H1 (cell line): ENCODE measurements at regions not wholly inside any gene's neighbourhood (a gene's known extent, or its start where the extent isn't known, plus 50 kb on each side); places are given as distances from the start of the nearest gene placed in this dataset.

Experiments
- CTCF ChIA-PET: fragments of 300-600 bp; sonication (Branson Sonifier 250); formaldehyde crosslinking; loops from one replicate; lab custom pipeline; 2021; ENCODE audit not compliant: partially characterized antibody; lab: Charles Lee
- POLR2A ChIA-PET: fragments of 300-600 bp; sonication (Branson Sonifier 250); formaldehyde crosslinking; loops from one replicate; lab custom pipeline; 2021; ENCODE audit warnings: inconsistent platforms; ENCODE audit not compliant: partially characterized antibody; lab: Charles Lee
- DNase-seq, 2 experiments: peaks; one replicate each; pipeline versions ENCODE4 v3.0.0 to v3.0.0-alpha.2; 2010 to 2022; ENCODE audit warnings: low spot score in 2 of 2, low read depth in 1 of 2, mixed read lengths in 1 of 2
- FAIRE-seq: peaks from 2 replicates; lab custom pipeline; 2011; peaks lifted over from hg19 to GRCh38; lab: Jason Lieb, UNC
- H2AFZ ChIP-seq: 2 replicates; pipeline ENCODE4 v1.8.1; 2012; ENCODE audit warnings: low read length, inconsistent platforms
- H2AK5ac ChIP-seq: 2 replicates; pipeline ENCODE4 v1.6.1; 2013; ENCODE audit warnings: low read depth, low read length
- H2BK120ac ChIP-seq: replicated peaks from 2 replicates; pipeline ENCODE3; 2013; ENCODE audit warnings: low read depth, low read length, inconsistent platforms
- H2BK12ac ChIP-seq: 2 replicates; pipeline ENCODE4 v1.6.1; 2013; ENCODE audit warnings: low read depth, low read length
- H2BK15ac ChIP-seq: 2 replicates; pipeline ENCODE4 v1.6.1; 2013; ENCODE audit warnings: low read length
- H2BK20ac ChIP-seq: 2 replicates; pipeline ENCODE4 v1.6.1; 2013; ENCODE audit warnings: low read length
- H2BK5ac ChIP-seq: 2 replicates; pipeline ENCODE4 v1.6.1; 2013; ENCODE audit warnings: low read depth, low read length
- H3K14ac ChIP-seq: 2 replicates; pipeline ENCODE4 v1.6.1; 2013; ENCODE audit warnings: inconsistent platforms; ENCODE audit not compliant: insufficient read length
- H3K18ac ChIP-seq: 2 replicates; pipeline ENCODE4 v1.6.1; 2013; ENCODE audit warnings: low read length; ENCODE audit errors: extremely low read depth
- H3K23ac ChIP-seq: 2 replicates; pipeline ENCODE4 v1.6.1; 2013; ENCODE audit warnings: inconsistent platforms; ENCODE audit not compliant: insufficient read length
- H3K23me2 ChIP-seq: 2 replicates; pipeline ENCODE4 v1.6.1; 2013; ENCODE audit warnings: low read depth, low read length
- H3K27ac ChIP-seq: 2 replicates; pipeline ENCODE4 v1.6.1; 2011; ENCODE audit warnings: low read depth, low read length, inconsistent platforms
- H3K27me3 ChIP-seq, 4 experiments: replicated peaks in 1 of 4; 1 replicate in 1 of 4; 2 replicates in 3 of 4; pipeline versions ENCODE4 v1.6.1 to v1.8.1; 2011 to 2013; ENCODE audit warnings: low read length in 3 of 4, mild to moderate bottlenecking in 3 of 4, inconsistent platforms in 2 of 4, mixed read lengths in 2 of 4, moderate library complexity in 1 of 4; ENCODE audit not compliant: control insufficient read depth in 3 of 4, insufficient read depth in 3 of 4; ENCODE audit errors: extremely low read depth in 1 of 4
- H3K36me3 ChIP-seq, 4 experiments: 2 replicates each; pipeline versions ENCODE4 v1.6.1 to v1.8.1; 2011 to 2013; ENCODE audit warnings: mild to moderate bottlenecking in 4 of 4, low read length in 3 of 4, moderate library complexity in 2 of 4, control low read depth in 1 of 4, inconsistent platforms in 1 of 4; ENCODE audit not compliant: insufficient read depth in 4 of 4, control insufficient read depth in 2 of 4
- H3K4ac ChIP-seq: replicated peaks from 2 replicates; pipeline ENCODE3; 2013; ENCODE audit warnings: low read length, low read depth, mixed read lengths, inconsistent platforms; ENCODE audit not compliant: insufficient read length
- H3K4me1 ChIP-seq, 4 experiments: replicated peaks in 1 of 4; 1 replicate in 1 of 4; 2 replicates in 3 of 4; pipeline versions ENCODE4 v1.6.1 to v1.8.1; 2011 to 2013; ENCODE audit warnings: low read length in 3 of 4, inconsistent platforms in 2 of 4, mixed read lengths in 1 of 4; ENCODE audit not compliant: insufficient read depth in 4 of 4, control insufficient read depth in 3 of 4
- H3K4me2 ChIP-seq, 2 experiments: 2 replicates each; pipeline versions ENCODE4 v1.6.1 to v1.8.1; 2011 to 2013; ENCODE audit warnings: low read depth in 2 of 2, low read length in 2 of 2, control low read depth in 1 of 2, inconsistent platforms in 1 of 2, mild to moderate bottlenecking in 1 of 2; ENCODE audit not compliant: insufficient read depth in 1 of 2
- H3K4me3 ChIP-seq, 4 experiments: fragments of 200-600, 300-600 bp in 1 of 4; sonication (generic), shearing (Covaris generic), sonication (Bioruptor Twin) in 1 of 4; 2 replicates each; pipeline versions ENCODE4 v1.5.1 to v1.8.1; 2011 to 2016; ENCODE audit warnings: low read length in 4 of 4, low read depth in 3 of 4, control low read depth in 2 of 4, inconsistent platforms in 2 of 4, mild to moderate bottlenecking in 2 of 4, mixed read lengths in 1 of 4, moderate library complexity in 1 of 4; ENCODE audit not compliant: insufficient read depth in 2 of 4; ENCODE audit errors: extremely low read depth in 1 of 4
- H3K56ac ChIP-seq: replicated peaks from 2 replicates; pipeline ENCODE3; 2013; ENCODE audit warnings: low read depth, mild to moderate bottlenecking, mixed read lengths, low read length, inconsistent platforms; ENCODE audit not compliant: insufficient read length
- H3K79me1 ChIP-seq: 2 replicates; pipeline ENCODE4 v1.6.1; 2013; ENCODE audit warnings: low read depth, low read length, control low read depth
- H3K79me2 ChIP-seq, 2 experiments: 2 replicates each; pipeline versions ENCODE4 v1.6.1 to v1.8.1; 2012 to 2013; ENCODE audit warnings: low read length in 2 of 2, mild to moderate bottlenecking in 2 of 2, inconsistent platforms in 1 of 2; ENCODE audit not compliant: insufficient read depth in 2 of 2, control insufficient read depth in 1 of 2
- H3K9ac ChIP-seq, 4 experiments: replicated peaks in 1 of 4; 1 replicate in 1 of 4; 2 replicates in 3 of 4; pipeline versions ENCODE4 v1.6.1 to v1.8.1; 2011 to 2013; ENCODE audit warnings: low read depth in 3 of 4, low read length in 3 of 4, control low read depth in 2 of 4, mild to moderate bottlenecking in 2 of 4, moderate library complexity in 2 of 4, inconsistent platforms in 1 of 4; ENCODE audit errors: extremely low read depth in 1 of 4
- H3K9me3 ChIP-seq, 2 experiments: 2 replicates each; pipeline versions ENCODE4 v1.6.1 to v1.8.1; 2012 to 2013; ENCODE audit warnings: mild to moderate bottlenecking in 2 of 2, moderate library complexity in 2 of 2, control low read depth in 1 of 2, inconsistent platforms in 1 of 2, low read depth in 1 of 2, low read length in 1 of 2, mixed read lengths in 1 of 2; ENCODE audit not compliant: insufficient read depth in 2 of 2
- H4K20me1 ChIP-seq, 2 experiments: replicated peaks in 1 of 2; 2 replicates each; pipeline versions ENCODE3 to v1.8.1; 2011 to 2013; ENCODE audit warnings: inconsistent platforms in 2 of 2, low read length in 2 of 2, mild to moderate bottlenecking in 1 of 2; ENCODE audit not compliant: insufficient read depth in 2 of 2, control insufficient read depth in 1 of 2
- H4K5ac ChIP-seq: 2 replicates; pipeline ENCODE4 v1.6.1; 2013; ENCODE audit warnings: low read length, low read depth, mixed read lengths, inconsistent platforms; ENCODE audit not compliant: insufficient read length
- H4K8ac ChIP-seq: 2 replicates; pipeline ENCODE4 v1.8.0; 2013; ENCODE audit warnings: mild to moderate bottlenecking, moderate library complexity, low read length, inconsistent platforms; ENCODE audit not compliant: insufficient read depth; ENCODE audit errors: extremely low read depth
- H4K91ac ChIP-seq: replicated peaks from 2 replicates; pipeline ENCODE3; 2013; ENCODE audit warnings: low read length, mixed read lengths, inconsistent platforms; ENCODE audit not compliant: insufficient read length
- CHD2 ChIP-seq: IDR thresholded peaks from 2 replicates; pipeline ENCODE4 v1.6.1; 2012; ENCODE audit warnings: low read length, improper control_type of control experiment
- EZH2 ChIP-seq: fragments of 200-600 bp; sonication (generic); IDR thresholded peaks from 2 replicates; pipeline ENCODE4 v1.7.1; 2012; ENCODE audit warnings: low read depth, mild to moderate bottlenecking, moderate library complexity, low read length, inconsistent platforms; ENCODE audit not compliant: severe bottlenecking
- RXRA ChIP-seq: IDR thresholded peaks from 2 replicates; pipeline ENCODE4 v1.6.1; 2011; ENCODE audit warnings: low read depth, mild to moderate bottlenecking, low read length, moderate library complexity; ENCODE audit not compliant: insufficient read depth
- SAP30 ChIP-seq: fragments of 300-600 bp; sonication (generic); IDR thresholded peaks from 2 replicates; pipeline ENCODE4 v1.7.1; 2012; ENCODE audit warnings: low read length, moderate library complexity, mild to moderate bottlenecking, inconsistent platforms; ENCODE audit not compliant: insufficient read depth, insufficient replicate concordance
- WGBS, 2 experiments: shearing (Covaris generic) in 1 of 2; methylation state at CpG; one replicate each; pipeline versions ENCODE4 v1.1.6 to v1.1.7; 2013 to 2015; ENCODE audit warnings: low lambda C conversion rate in 2 of 2, mixed read lengths in 2 of 2, inconsistent platforms in 1 of 2, low coverage in 1 of 2, missing lambda C conversion rate in 1 of 2; ENCODE audit not compliant: insufficient replicate concordance in 2 of 2, insufficient coverage in 1 of 2, insufficient read length in 1 of 2; ENCODE audit errors: extremely low coverage in 1 of 2, missing lambda C conversion rate in 1 of 2; 5-methylcytosine and 5-hydroxymethylcytosine counted together
- TF ChIP-seq, protein P1 (sequence below): IDR thresholded peaks from 2 replicates; pipeline ENCODE4 v1.6.1; 2011; ENCODE audit warnings: low read length, improper control_type of control experiment

DNA sequence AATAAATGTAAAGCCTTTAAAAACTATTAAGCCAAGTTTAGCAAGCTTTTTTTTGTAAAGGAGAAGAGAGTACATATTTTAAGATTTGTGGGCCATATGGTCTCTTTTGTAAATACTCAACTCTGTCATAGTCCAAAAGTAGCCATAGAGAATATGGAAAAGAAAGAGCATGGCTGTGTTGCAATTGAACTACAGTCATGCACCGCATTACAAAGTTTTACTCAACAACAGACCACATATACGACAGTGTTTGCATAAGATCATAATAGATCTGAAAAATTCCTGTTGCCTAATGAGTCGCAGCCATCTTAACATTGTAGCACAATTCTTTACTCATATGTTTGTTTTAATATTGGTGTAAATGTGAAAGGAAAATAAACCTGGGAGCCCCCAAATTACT lies 440.8 kb downstream of the HTR7 start:
- no peaks in the 10 kb centered on the region for H3K27me3 ChIP-seq
- H3K79me2 ChIP-seq, result no peaks in the 10 kb centered on the region
- CTCF ChIA-PET, result no interaction called here
- 60% methylated on average over 3 of the region's 3 CpGs; no CpG with 5 or more reads in 1 of the 2 experiments for WGBS, 2 experiments
- FAIRE-seq, result no peak
- H4K91ac ChIP-seq, result no peak overlapping the region
- H3K23ac ChIP-seq, result no peak overlapping the region
- H3K23me2 ChIP-seq, result no peaks in the 10 kb centered on the region
- H3K36me3 ChIP-seq, result no peaks in the 10 kb centered on the region
- H2BK12ac ChIP-seq, result no peak overlapping the region
- no peak overlapping the region for H2BK5ac ChIP-seq
- H3K56ac ChIP-seq, result no peak overlapping the region
- H2BK15ac ChIP-seq, result no peak overlapping the region
- H3K79me1 ChIP-seq, result no peaks in the 10 kb centered on the region
- no peak overlapping the region for H4K8ac ChIP-seq
- no peak overlapping the region for H3K18ac ChIP-seq
- H3K9me3 ChIP-seq, result no peaks in the 10 kb centered on the region
- no peaks in the 10 kb centered on the region; a peak in 1 of 7 replicates for H3K4me1 ChIP-seq
- no peak overlapping the region for H3K27ac ChIP-seq
- H2AFZ ChIP-seq, result no peak overlapping the region
- no peak overlapping the region for H2BK120ac ChIP-seq
- no peak overlapping the region for H2BK20ac ChIP-seq
- H3K14ac ChIP-seq, result no peak overlapping the region
- no peak for TF ChIP-seq RXRA
- TF ChIP-seq SAP30, result no peak
- TF ChIP-seq, protein P1, sequence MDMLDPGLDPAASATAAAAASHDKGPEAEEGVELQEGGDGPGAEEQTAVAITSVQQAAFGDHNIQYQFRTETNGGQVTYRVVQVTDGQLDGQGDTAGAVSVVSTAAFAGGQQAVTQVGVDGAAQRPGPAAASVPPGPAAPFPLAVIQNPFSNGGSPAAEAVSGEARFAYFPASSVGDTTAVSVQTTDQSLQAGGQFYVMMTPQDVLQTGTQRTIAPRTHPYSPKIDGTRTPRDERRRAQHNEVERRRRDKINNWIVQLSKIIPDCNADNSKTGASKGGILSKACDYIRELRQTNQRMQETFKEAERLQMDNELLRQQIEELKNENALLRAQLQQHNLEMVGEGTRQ, result no peak
- no peak for TF ChIP-seq CHD2
- TF ChIP-seq EZH2, result no peak
- TF ChIP-seq, all 59 proteins: peak for 0
- Histone ChIP-seq H3K4ac (no peak overlapping the region), H3K9ac (no peak overlapping the region), H2AK5ac (no peak overlapping the region), H3K4me2 (no peak overlapping the region), H4K5ac (no peak overlapping the region), H4K20me1 (no peaks in the 10 kb centered on the region), H3K4me3 (no peak overlapping the region)
- POLR2A ChIA-PET, result no interaction called here
- DNase-seq, result no peak
